Parathyroid adenoma (tissue), 2 donors: ENCODE measurements at regions not wholly inside any gene's neighbourhood (a gene's known extent, or its start where the extent isn't known, plus 50 kb on each side); places are given as distances from the start of the nearest gene placed in this dataset.

Source experiments
- H2AFZ ChIP-seq: fragments of 300-600 bp; sonication (generic); one replicate; pipeline ENCODE4 v1.7.0; 2017; ENCODE audit warnings: antibody characterized with exemption, mild to moderate bottlenecking
- H3K27ac ChIP-seq: fragments of 300-600 bp; sonication (generic); one replicate; pipeline ENCODE4 v1.7.0; 2017
- H3K27me3 ChIP-seq: fragments of 300-600 bp; sonication (generic); one replicate; pipeline ENCODE4 v1.7.0; 2017; ENCODE audit warnings: low read length; ENCODE audit not compliant: control insufficient read depth, insufficient read depth
- H3K36me3 ChIP-seq: fragments of 300-600 bp; sonication (generic); one replicate; pipeline ENCODE4 v1.7.0; 2017; ENCODE audit warnings: low read length; ENCODE audit not compliant: control insufficient read depth, insufficient read depth
- H3K4me1 ChIP-seq: fragments of 300-600 bp; sonication (generic); one replicate; pipeline ENCODE4 v1.7.0; 2017; ENCODE audit warnings: control low read depth
- H3K4me2 ChIP-seq: fragments of 300-600 bp; sonication (generic); one replicate; pipeline ENCODE4 v1.7.0; 2017; ENCODE audit warnings: low read length
- H3K4me3 ChIP-seq: fragments of 300-600 bp; sonication (generic); one replicate; pipeline ENCODE4 v1.7.0; 2017; ENCODE audit warnings: low read depth, low read length
- H3K79me2 ChIP-seq: fragments of 300-600 bp; sonication (generic); one replicate; pipeline ENCODE4 v1.7.0; 2017; ENCODE audit warnings: control low read depth
- H3K9ac ChIP-seq: fragments of 300-600 bp; sonication (generic); one replicate; pipeline ENCODE4 v1.7.0; 2017; ENCODE audit warnings: mild to moderate bottlenecking
- H3K9me3 ChIP-seq: fragments of 300-600 bp; sonication (generic); one replicate; pipeline ENCODE4 v1.7.0; 2017; ENCODE audit warnings: low read length; ENCODE audit not compliant: control insufficient read depth
- CTCF ChIP-seq: fragments of 300-600 bp; sonication (generic); IDR thresholded peaks from one replicate; pipeline ENCODE4 v1.7.0; 2017; ENCODE audit warnings: antibody characterized with exemption, mild to moderate bottlenecking
- donor health status: primary hyperparathyroidism.

- H3K27me3 ChIP-seq = no peaks in the 10 kb centered on the region
- H3K27ac ChIP-seq = no peak overlapping the region
- H2AFZ ChIP-seq = no peak overlapping the region
- H3K4me1 ChIP-seq = no peaks in the 10 kb centered on the region
- H3K4me2 ChIP-seq = no peak overlapping the region
- no peak overlapping the region for H3K9ac ChIP-seq
- H3K36me3 ChIP-seq = no peaks in the 10 kb centered on the region
- H3K9me3 ChIP-seq = no peaks in the 10 kb centered on the region
- H3K4me3 ChIP-seq = no peak overlapping the region
- no peak for TF ChIP-seq CTCF
- no peaks in the 10 kb centered on the region for H3K79me2 ChIP-seq
Observed at GRCh38 chr17:71176928-71177443, 943.8 kb upstream of the SOX9 start.

- Histone ChIP-seq H3K9ac (no peak overlapping the region), H2AFZ (no peak overlapping the region), H3K9me3 (no peaks in the 10 kb centered on the region), H3K79me2 (no peaks in the 10 kb centered on the region), H3K36me3 (no peaks in the 10 kb centered on the region), H3K4me2 (no peak overlapping the region), H3K4me3 (no peak overlapping the region), H3K4me1 (no peaks in the 10 kb centered on the region), H3K27me3 (no peaks in the 10 kb centered on the region), H3K27ac (no peak overlapping the region)
- TF ChIP-seq CTCF = no peak
Observed at GRCh38 chr17:71180801-71181385, 939.9 kb upstream of the SOX9 start.

DNA sequence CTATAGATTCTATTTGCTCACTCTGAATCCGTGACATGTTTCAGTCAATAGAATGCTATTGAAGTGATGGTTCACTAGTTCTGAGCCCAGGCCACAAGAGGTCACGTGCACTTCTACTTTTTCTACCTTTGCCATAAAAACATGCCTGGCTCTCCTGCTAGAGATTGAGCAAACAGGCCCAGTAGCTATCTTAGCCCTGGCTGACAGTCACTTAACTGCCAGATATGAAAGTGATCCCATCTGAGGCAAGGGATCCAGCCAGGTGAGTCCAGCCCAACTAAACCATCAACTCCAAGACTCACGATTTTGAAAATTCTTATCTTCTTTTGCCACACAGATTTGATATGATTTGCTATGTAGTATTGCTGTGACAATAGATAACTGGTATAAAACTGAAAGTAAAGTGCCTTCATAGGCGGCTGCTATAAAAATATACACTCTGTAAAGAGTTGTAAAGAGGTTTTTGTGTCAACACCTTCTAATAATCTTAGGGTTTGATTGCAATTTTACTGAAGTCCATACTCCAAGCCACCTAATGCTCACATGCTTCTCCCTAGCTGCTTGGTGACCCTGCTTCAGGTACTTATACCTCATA is 937.7 kb upstream of the SOX9 start:
- Histone ChIP-seq H3K79me2 (no peaks in the 10 kb centered on the region), H2AFZ (no peak overlapping the region), H3K9ac (no peak overlapping the region), H3K4me2 (no peak overlapping the region), H3K4me1 (no peaks in the 10 kb centered on the region), H3K4me3 (no peak overlapping the region), H3K36me3 (no peaks in the 10 kb centered on the region), H3K27ac (no peak overlapping the region), H3K9me3 (no peaks in the 10 kb centered on the region), H3K27me3 (no peaks in the 10 kb centered on the region)
- TF ChIP-seq CTCF = no peak

DNA sequence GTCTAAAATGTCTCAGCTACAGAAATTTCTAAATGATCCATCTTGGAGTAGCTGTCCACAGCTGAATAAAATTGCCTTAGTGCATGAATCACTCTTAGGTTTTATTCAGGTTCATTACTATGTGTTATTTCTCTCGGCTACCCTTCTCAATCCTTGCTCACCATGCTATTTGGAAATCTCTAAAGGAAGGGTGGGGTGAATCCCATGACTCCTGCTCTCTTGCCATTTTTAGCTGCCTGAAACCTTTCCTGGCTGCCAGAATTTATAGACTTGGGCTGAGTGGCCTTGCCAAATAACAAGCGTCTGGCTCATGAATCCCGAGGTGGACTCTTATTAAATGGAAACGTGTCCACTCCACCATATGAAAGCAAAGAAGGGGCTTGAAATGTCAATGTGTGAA is 936.1 kb upstream of the SOX9 start:
- Histone ChIP-seq H3K36me3 (no peaks in the 10 kb centered on the region), H3K9ac (no peak overlapping the region), H2AFZ (no peak overlapping the region), H3K9me3 (no peaks in the 10 kb centered on the region), H3K79me2 (no peaks in the 10 kb centered on the region), H3K27ac (no peak overlapping the region), H3K4me3 (no peak overlapping the region), H3K27me3 (no peaks in the 10 kb centered on the region), H3K4me2 (no peak overlapping the region), H3K4me1 (no peaks in the 10 kb centered on the region)
- TF ChIP-seq CTCF = no peak
